CD14-positive monocyte (primary cell): ENCODE measurements at regions not wholly inside any gene's neighbourhood (a gene's known extent, or its start where the extent isn't known, plus 50 kb on each side); places are given as distances from the start of the nearest gene placed in this dataset.
"Not testable (repeated sequence)": the region's sequence is repeated elsewhere in the genome, so short reads cannot be mapped to it uniquely, and the experiment has no call there.

Experiments used
- DNase-seq, 3 donors: peaks; one replicate each; pipeline ENCODE4 v3.0.0-alpha.2; 2011 to 2022
- H2AFZ ChIP-seq: 2 replicates; pipeline ENCODE4 v1.6.0; 2012; ENCODE audit warnings: mild to moderate bottlenecking, low read depth, low read length, inconsistent platforms; ENCODE audit not compliant: insufficient read depth, poor library complexity, severe bottlenecking
- H3K27ac ChIP-seq, 2 donors: 1 replicate in 1 of 2; 2 replicates in 1 of 2; pipeline ENCODE4 v1.5.1; 2012 to 2013; ENCODE audit warnings: low read length in 2 of 2, control low read depth in 1 of 2, inconsistent platforms in 1 of 2, low read depth in 1 of 2, mild to moderate bottlenecking in 1 of 2
- H3K27me3 ChIP-seq, 2 donors: one replicate each; pipeline versions ENCODE4 v1.6.0 to v1.6.1; 2011 to 2013; ENCODE audit warnings: low read length in 2 of 2; ENCODE audit not compliant: control insufficient read depth in 2 of 2, insufficient read depth in 2 of 2
- H3K36me3 ChIP-seq, 2 donors: replicated peaks in 1 of 2; 1 replicate in 1 of 2; 2 replicates in 1 of 2; pipeline versions ENCODE4 v1.5.1 to v1.6.1; 2012 to 2013; ENCODE audit warnings: low read length in 2 of 2, control low read depth in 1 of 2, inconsistent platforms in 1 of 2, mild to moderate bottlenecking in 1 of 2; ENCODE audit not compliant: insufficient read depth in 2 of 2, control insufficient read depth in 1 of 2
- H3K4me1 ChIP-seq, 2 donors: 1 replicate in 1 of 2; 2 replicates in 1 of 2; pipeline versions ENCODE4 v1.5.1 to v1.6.1; 2012 to 2013; ENCODE audit warnings: low read length in 2 of 2, control low read depth in 1 of 2, inconsistent platforms in 1 of 2, mild to moderate bottlenecking in 1 of 2, moderate library complexity in 1 of 2; ENCODE audit not compliant: insufficient read depth in 2 of 2, control insufficient read depth in 1 of 2
- H3K4me2 ChIP-seq: replicated peaks from 2 replicates; pipeline ENCODE3; 2012; ENCODE audit warnings: low read length, moderate library complexity, mild to moderate bottlenecking; ENCODE audit not compliant: poor library complexity, severe bottlenecking; ENCODE audit errors: extremely low read depth
- H3K4me3 ChIP-seq, 3 experiments: fragments of 200-600 bp in 1 of 3; sonication (generic) in 1 of 3; replicated peaks in 1 of 3; 1 replicate in 2 of 3; 2 replicates in 1 of 3; pipeline ENCODE4 v1.5.1; 2011 to 2013; ENCODE audit warnings: low read length in 3 of 3, mild to moderate bottlenecking in 3 of 3, control low read depth in 2 of 3, low read depth in 2 of 3, inconsistent platforms in 1 of 3, moderate library complexity in 1 of 3
- H3K79me2 ChIP-seq: 2 replicates; pipeline ENCODE4 v1.6.0; 2012; ENCODE audit warnings: mild to moderate bottlenecking, control low read depth, inconsistent platforms, low read length, moderate library complexity; ENCODE audit not compliant: insufficient read depth
- H3K9ac ChIP-seq: 2 replicates; pipeline ENCODE4 v1.6.0; 2017; ENCODE audit warnings: low read length, mild to moderate bottlenecking; ENCODE audit not compliant: insufficient read depth, poor library complexity, severe bottlenecking
- H3K9me3 ChIP-seq, 2 donors: replicated peaks in 1 of 2; 1 replicate in 1 of 2; 2 replicates in 1 of 2; pipeline versions ENCODE4 v1.5.1 to v1.6.1; 2012 to 2013; ENCODE audit warnings: low read length in 2 of 2, control low read depth in 1 of 2; ENCODE audit not compliant: control insufficient read depth in 1 of 2, insufficient read depth in 1 of 2
- H4K20me1 ChIP-seq: 2 replicates; pipeline ENCODE4 v1.6.0; 2012; ENCODE audit warnings: mild to moderate bottlenecking, low read length, control low read depth, moderate library complexity; ENCODE audit not compliant: insufficient read depth
- H3K27ac Mint-ChIP-seq, 7 donors: one replicate each; pipeline ENCODE4 v1.8.0; 2020; ENCODE audit warnings: mild to moderate bottlenecking in 7 of 7, mixed read lengths in 7 of 7, moderate library complexity in 6 of 7, inconsistent platforms in 2 of 7
- H3K27me3 Mint-ChIP-seq, 3 donors: one replicate each; pipeline ENCODE4 v1.8.0; 2021 to 2022; ENCODE audit warnings: low read depth in 3 of 3, mild to moderate bottlenecking in 3 of 3, mixed read lengths in 3 of 3, moderate library complexity in 3 of 3, inconsistent platforms in 1 of 3
- H3K36me3 Mint-ChIP-seq, 2 donors: one replicate each; pipeline ENCODE4 v1.8.0; 2020; ENCODE audit warnings: mixed read lengths in 2 of 2, inconsistent platforms in 1 of 2, mild to moderate bottlenecking in 1 of 2
- H3K4me1 Mint-ChIP-seq: one replicate; pipeline ENCODE4 v1.8.0; 2020; ENCODE audit warnings: mild to moderate bottlenecking, mixed read lengths
- H3K4me3 Mint-ChIP-seq, 2 donors: one replicate each; pipeline ENCODE4 v1.8.0; 2020; ENCODE audit warnings: mild to moderate bottlenecking in 2 of 2, mixed read lengths in 2 of 2, moderate library complexity in 1 of 2
- H3K9me3 Mint-ChIP-seq, 7 donors: one replicate each; pipeline ENCODE4 v1.8.0; 2020 to 2022; ENCODE audit warnings: mixed read lengths in 7 of 7, mild to moderate bottlenecking in 6 of 7, moderate library complexity in 6 of 7, inconsistent platforms in 2 of 7
- WGBS: methylation state at CpG from one replicate; pipeline ENCODE4 v1.1.5; 2013; ENCODE audit warnings: missing lambda C conversion rate; ENCODE audit not compliant: insufficient coverage; 5-methylcytosine and 5-hydroxymethylcytosine counted together
- intact Hi-C, 2 donors: fragments of 100-400 bp; cut with micrococcal nuclease; formaldehyde crosslinking; loops; one replicate each; pipeline versions ENCODE4 v1.15.0 to v1.15.1; 2023
- TF ChIP-seq, protein P1 (sequence below): fragments of 200-600 bp; IDR thresholded peaks from one replicate; pipeline ENCODE4 v1.8.0; 2022; ENCODE audit warnings: antibody characterized with exemption, mild to moderate bottlenecking

GRCh38 chr2:117618607-117619006 lies 195.9 kb upstream of the DDX18 start:
- H3K4me3 ChIP-seq = no peak overlapping the region
- H3K79me2 ChIP-seq = no peaks in the 10 kb centered on the region
- no peak overlapping the region for H3K9ac ChIP-seq
- intact Hi-C loops = no loop called here
- H3K27me3 ChIP-seq = no peaks in the 10 kb centered on the region
- TF ChIP-seq, protein P1, sequence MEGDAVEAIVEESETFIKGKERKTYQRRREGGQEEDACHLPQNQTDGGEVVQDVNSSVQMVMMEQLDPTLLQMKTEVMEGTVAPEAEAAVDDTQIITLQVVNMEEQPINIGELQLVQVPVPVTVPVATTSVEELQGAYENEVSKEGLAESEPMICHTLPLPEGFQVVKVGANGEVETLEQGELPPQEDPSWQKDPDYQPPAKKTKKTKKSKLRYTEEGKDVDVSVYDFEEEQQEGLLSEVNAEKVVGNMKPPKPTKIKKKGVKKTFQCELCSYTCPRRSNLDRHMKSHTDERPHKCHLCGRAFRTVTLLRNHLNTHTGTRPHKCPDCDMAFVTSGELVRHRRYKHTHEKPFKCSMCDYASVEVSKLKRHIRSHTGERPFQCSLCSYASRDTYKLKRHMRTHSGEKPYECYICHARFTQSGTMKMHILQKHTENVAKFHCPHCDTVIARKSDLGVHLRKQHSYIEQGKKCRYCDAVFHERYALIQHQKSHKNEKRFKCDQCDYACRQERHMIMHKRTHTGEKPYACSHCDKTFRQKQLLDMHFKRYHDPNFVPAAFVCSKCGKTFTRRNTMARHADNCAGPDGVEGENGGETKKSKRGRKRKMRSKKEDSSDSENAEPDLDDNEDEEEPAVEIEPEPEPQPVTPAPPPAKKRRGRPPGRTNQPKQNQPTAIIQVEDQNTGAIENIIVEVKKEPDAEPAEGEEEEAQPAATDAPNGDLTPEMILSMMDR = no peak
- DNase-seq = no peak
- peaks cover 0 to 8% of the 10 kb centered on the region in 2 donors for H3K9me3 ChIP-seq
- H3K36me3 Mint-ChIP-seq = no peaks in the 10 kb centered on the region
- H3K4me1 ChIP-seq = no peaks in the 10 kb centered on the region
- H2AFZ ChIP-seq = no peak overlapping the region
- H3K4me3 Mint-ChIP-seq = no peak overlapping the region
- peaks cover 0 to 2% (median 1%) of the 10 kb centered on the region in 3 donors for H3K27me3 Mint-ChIP-seq
- H3K27ac Mint-ChIP-seq = no peak overlapping the region
- no peaks in the 10 kb centered on the region for H3K36me3 ChIP-seq
- WGBS = no CpG with 5 or more reads among the region's 2 CpGs
- no peaks in the 10 kb centered on the region for H4K20me1 ChIP-seq
- H3K9me3 Mint-ChIP-seq = peaks cover 1 to 17% (median 5%) of the 10 kb centered on the region in 7 donors
- no peak overlapping the region for H3K4me2 ChIP-seq
- no peak overlapping the region for H3K27ac ChIP-seq
- H3K4me1 Mint-ChIP-seq = no peaks in the 10 kb centered on the region

DNA sequence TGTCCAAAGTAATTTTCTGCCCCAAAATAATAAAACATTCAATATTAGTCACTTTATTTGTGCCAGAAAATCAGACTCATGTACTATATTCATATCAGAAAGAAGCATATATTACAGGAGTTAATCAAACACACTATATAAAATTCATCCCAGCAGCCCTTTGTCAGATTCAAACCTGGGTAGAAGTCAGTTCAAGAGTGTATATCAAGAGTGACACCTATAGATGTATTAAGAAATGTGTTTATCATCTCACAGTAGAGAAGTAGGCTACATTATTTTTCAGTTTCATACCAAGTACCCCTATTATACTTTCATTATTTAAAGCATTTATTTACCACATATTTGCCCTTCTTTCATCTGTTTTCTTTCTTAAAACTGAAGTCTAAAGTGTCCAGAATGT lies 193.2 kb upstream of the DDX18 start:
- Histone ChIP-seq H3K4me1 (no peaks in the 10 kb centered on the region), H4K20me1 (no peaks in the 10 kb centered on the region), H3K79me2 (no peaks in the 10 kb centered on the region), H3K4me2 (no peak overlapping the region), H3K9ac (no peak overlapping the region), H3K4me3 (no peak overlapping the region), H3K27me3 (no peaks in the 10 kb centered on the region), H3K9me3 (peaks cover 0 to 5% of the 10 kb centered on the region in 2 donors), H3K27ac (no peak overlapping the region), H2AFZ (no peak overlapping the region), H3K36me3 (no peaks in the 10 kb centered on the region)
- no peak for DNase-seq
- H3K36me3 Mint-ChIP-seq = no peaks in the 10 kb centered on the region
- H3K4me3 Mint-ChIP-seq = no peak overlapping the region
- peaks cover 0 to 2% (median 0%) of the 10 kb centered on the region in 3 donors for H3K27me3 Mint-ChIP-seq
- TF ChIP-seq, protein P1 = no peak
- peaks cover under 1 to 8% (median 6%) of the 10 kb centered on the region in 7 donors for H3K9me3 Mint-ChIP-seq
- intact Hi-C loops = no loop called here
- H3K27ac Mint-ChIP-seq = no peak overlapping the region
- H3K4me1 Mint-ChIP-seq = no peaks in the 10 kb centered on the region

- not testable (repeated sequence) for H3K27ac Mint-ChIP-seq, H3K36me3 Mint-ChIP-seq
Measured at GRCh38 chr2:117623175-117623574, 191.3 kb upstream of the DDX18 start.

More at GRCh38 chr2:117623175-117623574, 191.3 kb upstream of the DDX18 start:
- H2AFZ ChIP-seq, H3K27me3 ChIP-seq, H3K4me3 ChIP-seq, H3K36me3 ChIP-seq, H3K27ac ChIP-seq, H3K4me1 Mint-ChIP-seq, H3K4me1 ChIP-seq, H3K79me2 ChIP-seq, H3K9ac ChIP-seq, H4K20me1 ChIP-seq, H3K4me3 Mint-ChIP-seq, intact Hi-C loops, H3K27me3 Mint-ChIP-seq, H3K9me3 Mint-ChIP-seq, DNase-seq, H3K9me3 ChIP-seq, H3K4me2 ChIP-seq: not testable (repeated sequence)
- WGBS = 94% methylated on average over 15 of the region's 17 CpGs
